CD4-positive, alpha-beta T cell treated with Interleukin-2 at 100 ng/mL for 4 hours (primary cell): ENCODE measurements at regions not wholly inside any gene's neighbourhood (a gene's known extent, or its start where the extent isn't known, plus 50 kb on each side); places are given as distances from the start of the nearest gene placed in this dataset.
"Not testable (repeated sequence)": the region's sequence is repeated elsewhere in the genome, so short reads cannot be mapped to it uniquely, and the experiment has no call there.

Source experiments
- DNase-seq: peaks from one replicate; pipeline ENCODE4 v3.0.0-alpha.2; 2020; ENCODE audit warnings: low spot score

- not testable (repeated sequence) for DNase-seq
These were observed 106.1 kb downstream of the CHD1L start for GRCh38 chr1:147348592-147348991.

GRCh38 chr1:147349533-147349932 lies 107.0 kb downstream of the CHD1L start:
- no peak for DNase-seq

DNA sequence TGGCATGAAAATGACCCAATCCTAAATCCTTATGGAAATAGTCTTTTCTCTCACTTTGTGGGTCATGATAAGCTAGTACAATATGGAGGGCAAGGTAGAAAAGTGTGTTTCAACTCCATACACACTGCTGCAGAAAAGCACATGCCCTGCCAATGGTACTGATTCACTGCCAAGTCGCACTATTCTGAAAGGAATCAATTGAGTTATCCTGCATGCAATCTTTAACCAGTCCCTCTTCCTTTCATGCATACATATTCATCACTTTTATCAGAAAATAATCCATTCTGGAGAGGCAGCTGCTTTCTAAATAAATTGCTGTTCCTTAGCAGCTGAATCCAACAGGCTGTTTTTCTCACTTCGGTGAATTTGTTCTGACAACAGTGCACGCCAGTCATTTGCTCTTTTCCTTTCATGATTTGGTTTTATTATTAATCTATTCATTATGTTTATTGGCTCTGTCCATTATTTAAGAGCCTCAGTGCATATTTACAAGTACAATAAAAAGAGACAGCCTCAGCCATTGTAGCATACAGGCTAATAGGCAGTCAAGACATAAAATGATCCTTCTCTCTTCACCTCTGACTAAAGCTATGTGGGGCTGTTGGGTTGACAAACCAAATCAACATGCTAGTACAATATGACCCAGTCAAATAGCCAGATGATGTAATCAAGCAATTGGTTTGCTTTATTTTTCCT lies 108.8 kb downstream of the CHD1L start:
- no peak for DNase-seq

GRCh38 chr1:147377263-147378246 lies 135.1 kb downstream of the CHD1L start:
- DNase-seq = no peak

DNA sequence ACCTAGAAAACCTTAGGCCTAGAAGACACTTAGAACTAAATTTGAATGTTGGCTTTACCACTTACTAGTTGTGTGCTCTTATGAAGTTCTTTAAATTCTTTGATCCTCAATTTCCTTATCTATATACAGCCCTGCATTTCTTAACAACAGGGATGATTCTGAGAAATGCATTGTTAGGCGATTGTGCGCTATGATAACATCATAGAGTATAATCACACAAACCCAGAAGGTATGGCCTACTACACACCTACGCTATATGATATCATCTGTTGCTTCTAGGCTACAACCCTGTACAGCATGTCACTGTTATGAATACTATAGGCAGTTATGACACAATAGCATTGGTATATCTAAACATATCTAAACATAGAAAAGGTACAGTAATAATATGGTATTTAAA lies 137.4 kb downstream of the CHD1L start:
- DNase-seq = no peak

DNA sequence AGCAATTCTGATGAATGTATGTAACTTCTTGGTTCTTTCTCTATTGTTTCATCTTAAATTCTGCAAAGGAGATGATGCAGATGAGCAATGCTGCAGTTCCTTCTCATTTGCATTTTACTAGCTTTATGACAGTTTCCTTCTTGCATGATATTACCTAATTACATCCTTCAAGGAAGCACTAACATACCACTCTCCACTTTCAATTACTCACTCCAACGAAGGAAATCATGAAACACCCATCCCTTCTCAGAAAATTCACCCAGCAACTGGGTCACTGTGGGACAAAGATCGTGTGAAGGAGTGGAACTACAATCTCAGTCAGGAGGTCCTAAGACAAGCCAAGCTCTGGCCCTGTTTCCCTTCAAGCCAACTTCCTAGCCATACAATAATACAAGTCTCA lies 142.3 kb downstream of the CHD1L start:
- DNase-seq = no peak

DNA sequence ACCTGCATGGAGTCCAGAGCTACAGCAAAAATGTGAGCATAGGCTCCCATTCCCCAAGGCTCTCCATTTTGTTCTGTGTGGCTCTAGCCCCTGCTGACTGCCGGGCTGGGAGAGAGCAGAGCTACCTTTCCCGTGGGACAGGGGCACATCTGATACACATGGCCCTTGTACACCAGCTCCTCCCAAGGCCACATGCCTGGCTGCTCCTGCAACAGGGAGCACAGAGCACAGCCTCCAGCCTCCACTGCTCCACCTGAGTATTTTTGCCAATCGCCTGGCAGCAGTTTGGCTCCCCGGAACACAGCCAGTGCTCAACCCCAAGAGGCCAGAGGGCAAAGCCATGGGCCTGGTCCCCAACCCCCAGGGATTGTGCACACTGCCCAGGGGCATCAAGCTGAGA lies 146.5 kb downstream of the CHD1L start:
- no peak for DNase-seq

DNA sequence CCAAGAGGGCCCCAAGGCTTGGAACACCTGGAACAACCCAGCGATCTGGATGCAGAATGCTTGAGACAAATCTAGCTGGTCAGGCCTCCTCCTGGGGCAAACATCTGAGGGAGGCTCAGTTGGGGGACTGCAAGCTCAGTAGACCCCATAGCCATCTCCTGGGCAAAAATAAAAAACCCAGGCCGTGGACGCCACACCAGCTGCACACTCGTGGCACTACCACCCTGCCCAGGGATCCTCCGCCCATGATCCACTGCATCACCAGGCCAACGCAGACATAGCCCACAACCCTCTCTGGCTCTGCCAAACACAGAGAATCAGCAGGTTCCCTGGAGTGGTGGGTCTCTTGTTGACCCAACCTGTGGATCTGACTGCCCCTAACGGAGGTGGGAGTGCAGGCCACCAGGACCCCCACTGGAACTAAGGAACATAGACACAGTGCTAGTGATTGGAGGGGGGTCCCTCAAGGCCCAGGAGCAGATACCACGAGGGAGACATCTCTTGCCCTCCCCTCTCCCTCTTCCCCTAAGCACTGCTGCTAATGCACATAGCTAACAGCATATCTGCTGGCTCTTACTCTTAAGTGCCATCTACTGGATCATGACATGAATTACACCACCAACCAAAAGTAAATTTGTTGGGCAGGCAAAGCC lies 147.2 kb downstream of the CHD1L start:
- DNase-seq = peak; percentile 40

GRCh38 chr1:147390185-147390542 lies 147.7 kb downstream of the CHD1L start:
- no peak for DNase-seq

GRCh38 chr1:147391114-147391513 lies 148.6 kb downstream of the CHD1L start:
- no peak for DNase-seq

- not testable (repeated sequence) for DNase-seq
These were observed 138.8 kb upstream of the BCL9 start for GRCh38 chr1:147402326-147403045.

- DNase-seq = not testable (repeated sequence)
These were observed 137.0 kb upstream of the BCL9 start for GRCh38 chr1:147404344-147404743.

GRCh38 chr1:147409886-147410285 lies 131.4 kb upstream of the BCL9 start:
- DNase-seq = no peak

- no peak for DNase-seq
These were observed 128.1 kb upstream of the BCL9 start for GRCh38 chr1:147413110-147413605.

DNA sequence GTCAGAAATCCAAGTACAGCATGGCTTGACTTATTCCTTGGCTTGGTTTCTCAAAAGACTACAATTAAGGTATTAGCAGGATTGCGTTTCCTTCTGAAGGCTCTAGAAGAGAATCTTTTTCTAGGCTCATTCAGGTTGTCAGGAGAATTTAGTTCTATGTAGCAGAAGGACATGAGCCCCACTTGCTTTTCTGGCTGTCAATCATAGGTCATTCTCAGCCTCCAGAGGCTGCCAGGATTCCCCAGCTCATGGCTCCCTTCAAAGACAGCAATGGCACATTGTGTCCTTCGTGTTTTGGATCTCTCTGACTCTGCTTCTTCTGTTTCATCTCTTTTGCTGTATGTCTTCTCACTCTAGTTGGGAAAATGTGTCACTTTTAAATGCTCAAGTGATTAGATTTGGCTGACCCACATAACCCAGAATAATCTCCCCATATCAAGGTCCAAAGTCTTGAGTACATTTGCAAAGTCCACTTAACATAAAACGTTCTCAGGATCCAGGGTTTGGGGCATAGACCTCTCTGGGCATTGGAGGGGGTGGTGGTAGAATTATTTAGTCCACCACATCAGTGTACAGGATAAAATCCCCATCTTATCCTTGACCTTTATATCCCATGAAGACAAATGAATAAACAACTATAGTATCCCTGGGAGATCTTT lies 126.7 kb upstream of the BCL9 start:
- no peak for DNase-seq

- no peak for DNase-seq
These were observed 124.3 kb upstream of the BCL9 start for GRCh38 chr1:147417024-147417423.

DNA sequence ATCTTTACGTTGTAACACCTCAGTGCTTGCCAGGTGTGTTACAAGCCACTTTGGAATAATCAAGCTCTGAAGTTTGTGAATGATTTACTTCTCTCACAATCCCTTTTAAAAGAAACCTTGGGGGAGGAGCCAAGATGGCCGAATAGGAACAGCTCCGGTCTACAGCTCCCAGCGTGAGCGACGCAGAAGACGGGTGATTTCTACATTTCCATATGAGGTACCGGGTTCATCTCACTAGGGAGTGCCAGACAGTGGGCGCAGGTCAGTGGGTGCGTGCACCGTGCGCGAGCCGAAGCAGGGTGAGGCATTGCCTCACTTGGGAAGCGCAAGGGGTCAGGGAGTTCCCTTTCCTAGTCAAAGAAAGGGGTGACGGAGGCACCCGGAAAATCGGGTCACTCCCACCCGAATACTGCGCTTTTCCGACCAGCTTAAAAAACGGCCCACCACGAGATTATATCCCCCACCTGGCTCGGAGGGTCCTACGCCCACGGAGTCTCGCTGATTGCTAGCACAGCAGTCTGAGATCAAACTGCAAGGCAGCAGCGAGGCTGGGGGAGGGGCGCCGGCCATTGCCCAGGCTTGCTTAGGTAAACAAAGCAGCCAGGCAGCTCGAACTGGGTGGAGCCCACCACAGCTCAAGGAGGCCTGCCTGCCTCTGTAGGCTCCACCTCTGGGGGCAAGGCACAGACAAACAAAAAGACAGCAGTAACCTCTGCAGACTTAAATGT lies 118.0 kb upstream of the BCL9 start:
- DNase-seq = not testable (repeated sequence)

GRCh38 chr1:147434921-147435320 lies 106.4 kb upstream of the BCL9 start:
- no peak for DNase-seq

- no peak for DNase-seq
These were observed 96.9 kb upstream of the BCL9 start for GRCh38 chr1:147444381-147444780.

GRCh38 chr1:147451628-147452027 lies 89.7 kb upstream of the BCL9 start:
- DNase-seq = no peak

GRCh38 chr1:147452809-147453208 lies 88.5 kb upstream of the BCL9 start:
- no peak for DNase-seq
